ENCODE measurements at regions not wholly inside any gene's neighbourhood (a gene's known extent, or its start where the extent isn't known, plus 50 kb on each side); places are given as distances from the start of the nearest gene placed in this dataset.
"Not testable (repeated sequence)": the region's sequence is repeated elsewhere in the genome, so short reads cannot be mapped to it uniquely, and the experiment has no call there.

DNA sequence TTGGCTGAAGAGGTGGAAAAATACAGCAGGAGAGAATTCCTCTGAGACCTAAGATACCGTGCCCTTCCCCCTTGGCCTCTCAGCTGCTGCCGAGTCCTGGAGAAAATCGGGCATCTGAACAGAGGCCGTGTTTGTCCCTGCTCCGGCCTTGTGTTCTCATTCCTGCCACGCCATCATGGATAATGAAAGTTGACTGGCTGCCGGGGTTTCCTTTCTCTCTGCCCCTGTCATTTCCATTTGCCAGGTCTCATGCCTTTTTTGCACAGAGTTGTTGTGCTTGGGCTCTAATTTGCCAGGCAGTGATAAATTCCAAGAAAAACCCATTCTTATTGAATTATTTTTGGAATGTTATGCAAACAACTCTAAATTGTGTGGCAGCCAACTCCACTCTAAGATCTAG lies 496.9 kb upstream of the TNP1 start:
- TF ChIP-seq POLR2A (IDR thresholded peaks at IDR 0.05), result no peak
- no peak for TF ChIP-seq CTCF (IDR thresholded peaks at IDR 0.05)
- no peak for TF ChIP-seq POLR2AphosphoS5 (IDR thresholded peaks at IDR 0.05)
- no peak for TF ChIP-seq EP300 (IDR thresholded peaks at IDR 0.05)
- Histone ChIP-seq H3K4me3 (no peak overlapping the region), H3K4me1 (peaks cover 15 to 26% (median 17%) of the 10 kb centered on the region in 4 donors), H3K27me3 (no peaks in the 10 kb centered on the region), H3K27ac (peak overlapping the region in 2 of 4 donors; percentile 12 to 48), H3K36me3 (no peaks in the 10 kb centered on the region), H3K9me3 (no peaks in the 10 kb centered on the region)
- DNase-seq, result no peak
- 42 to 69% methylated on average over 7 of the region's 7 CpGs for WGBS, 2 donors
- ATAC-seq (ENCODE audit: low FRiP score in 2 of 2), result no peak

DNA sequence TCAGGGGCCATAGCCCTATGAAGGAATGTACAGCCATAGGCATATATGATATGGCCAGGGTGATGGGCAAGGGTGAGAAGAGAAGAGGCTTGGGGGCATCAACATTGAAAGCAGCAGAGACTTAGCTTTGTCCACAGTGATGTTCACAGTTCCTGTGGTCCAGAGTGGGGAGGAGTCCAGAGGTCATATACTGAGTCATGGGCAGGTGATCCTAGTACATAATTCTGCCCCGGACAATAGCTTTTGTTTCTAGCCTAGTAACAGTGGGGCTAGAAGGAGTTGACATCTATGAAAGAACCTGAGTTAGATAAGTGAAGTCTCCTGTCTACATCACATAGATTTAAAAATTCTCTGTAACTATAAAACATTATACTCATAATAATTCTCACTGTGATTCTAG lies 496.3 kb upstream of the TNP1 start:
- Histone ChIP-seq H3K27me3 (no peaks in the 10 kb centered on the region), H3K27ac (peak overlapping the region in 1 of 4 donors; percentile 12), H3K9me3 (no peaks in the 10 kb centered on the region), H3K36me3 (no peaks in the 10 kb centered on the region), H3K4me3 (no peak overlapping the region), H3K4me1 (peaks cover 10 to 21% (median 12%) of the 10 kb centered on the region in 4 donors)
- TF ChIP-seq CTCF (IDR thresholded peaks at IDR 0.05) (no peak), POLR2A (IDR thresholded peaks at IDR 0.05) (no peak), POLR2AphosphoS5 (IDR thresholded peaks at IDR 0.05) (no peak), EP300 (IDR thresholded peaks at IDR 0.05) (no peak)
- DNase-seq (no peak), ATAC-seq (ENCODE audit: low FRiP score in 2 of 2) (no peak)
- WGBS, 2 donors, result 100% methylated on average over 1 of the region's 1 CpG

- Histone ChIP-seq H3K9me3 (peaks cover 0 to 5% (median 0%) of the 10 kb centered on the region in 4 donors), H3K4me3 (no peak overlapping the region), H3K27me3 (no peaks in the 10 kb centered on the region), H3K27ac (no peak overlapping the region), H3K36me3 (no peaks in the 10 kb centered on the region), H3K4me1 (peaks cover 0 to 10% (median 0%) of the 10 kb centered on the region in 4 donors)
- ATAC-seq (ENCODE audit: low FRiP score in 2 of 2) (no peak), DNase-seq (no peak)
- TF ChIP-seq POLR2AphosphoS5 (IDR thresholded peaks at IDR 0.05) (no peak), CTCF (IDR thresholded peaks at IDR 0.05) (no peak), POLR2A (IDR thresholded peaks at IDR 0.05) (no peak), EP300 (IDR thresholded peaks at IDR 0.05) (no peak)
- 74 to 78% methylated on average over 4 of the region's 4 CpGs for WGBS, 2 donors
These were observed 493.7 kb upstream of the TNP1 start for GRCh38 chr2:217353591-217353990.

- no peaks in the 10 kb centered on the region for H3K27me3 ChIP-seq
- H3K4me1 ChIP-seq, result no peaks in the 10 kb centered on the region
- TF ChIP-seq POLR2A (IDR thresholded peaks at IDR 0.05) (no peak), EP300 (IDR thresholded peaks at IDR 0.05) (no peak), CTCF (IDR thresholded peaks at IDR 0.05) (no peak), POLR2AphosphoS5 (IDR thresholded peaks at IDR 0.05) (no peak)
- no peak overlapping the region for H3K4me3 ChIP-seq
- H3K9me3 ChIP-seq, result peaks cover 0 to 5% (median 0%) of the 10 kb centered on the region in 4 donors
- DNase-seq (peak in 1 of 2 donors; percentile 46), ATAC-seq (ENCODE audit: low FRiP score in 2 of 2) (peak in 1 of 2 donors; percentile 51)
- no peak overlapping the region for H3K27ac ChIP-seq
- no peaks in the 10 kb centered on the region for H3K36me3 ChIP-seq
- 71 to 74% methylated on average over 4 to 5 of the region's 5 CpGs for WGBS, 2 donors
These were observed 491.5 kb upstream of the TNP1 start for GRCh38 chr2:217351378-217351777.

- DNase-seq, result no peak
- Histone ChIP-seq H3K9me3 (peaks cover 0 to 5% (median 0%) of the 10 kb centered on the region in 4 donors), H3K4me1 (no peaks in the 10 kb centered on the region), H3K36me3 (no peaks in the 10 kb centered on the region), H3K27ac (no peak overlapping the region), H3K27me3 (no peaks in the 10 kb centered on the region), H3K4me3 (no peak overlapping the region)
- 0% methylated on average over 1 of the region's 1 CpG for WGBS, 2 donors
- no peak for TF ChIP-seq POLR2AphosphoS5 (IDR thresholded peaks at IDR 0.05)
- no peak for TF ChIP-seq EP300 (IDR thresholded peaks at IDR 0.05)
- no peak for ATAC-seq (ENCODE audit: low FRiP score in 2 of 2)
These were observed 489.4 kb upstream of the TNP1 start for GRCh38 chr2:217349251-217349650.

- H3K4me3 ChIP-seq; H3K4me1 ChIP-seq; H3K36me3 ChIP-seq; DNase-seq; H3K27ac ChIP-seq; H3K9me3 ChIP-seq; H3K27me3 ChIP-seq; ATAC-seq (ENCODE audit: low FRiP score in 2 of 2): not testable (repeated sequence)
- WGBS, 2 donors, result 21 to 31% methylated on average over 3 of the region's 3 CpGs
These were observed 487.8 kb upstream of the TNP1 start for GRCh38 chr2:217347630-217348029.

DNA sequence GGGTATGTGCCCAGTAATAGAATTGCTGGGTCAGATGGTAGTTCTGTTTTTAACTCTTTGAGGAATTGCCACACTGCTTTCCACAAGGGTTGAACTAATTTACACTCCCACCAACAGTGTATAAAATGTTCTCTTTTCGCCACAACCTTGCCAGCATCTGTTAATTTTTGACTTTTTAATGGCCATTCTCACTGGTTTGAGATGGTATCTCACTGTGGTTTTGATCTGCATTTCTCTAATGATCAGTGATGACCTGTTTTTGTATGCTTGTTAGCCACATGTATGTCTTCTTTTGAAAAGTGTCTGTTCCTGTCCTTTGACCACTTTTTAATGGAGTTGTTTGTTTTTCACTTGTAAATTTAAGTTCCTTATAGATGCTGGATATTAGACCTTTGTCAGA lies 486.2 kb upstream of the TNP1 start:
- not testable (repeated sequence) for H3K4me3 ChIP-seq; H3K36me3 ChIP-seq; H3K4me1 ChIP-seq; H3K9me3 ChIP-seq; H3K27me3 ChIP-seq; H3K27ac ChIP-seq; DNase-seq; ATAC-seq (ENCODE audit: low FRiP score in 2 of 2)
- WGBS, 2 donors, result 88 to 95% methylated on average over 1 of the region's 1 CpG
